Activated B cell treated with CpG ODN at 0.5 μM for 24 hours (primary cell): ENCODE measurements at regions not wholly inside any gene's neighbourhood (a gene's known extent, or its start where the extent isn't known, plus 50 kb on each side); places are given as distances from the start of the nearest gene placed in this dataset.
A peak's percentile ranks its signal among the peaks of the same experiment; 100 is the strongest.
"Not testable (repeated sequence)": the region's sequence is repeated elsewhere in the genome, so short reads cannot be mapped to it uniquely, and the experiment has no call there.

Source experiments
- ATAC-seq: fragments of 200-7000 bp; cut with Tn5 transposase; one replicate; pipeline ENCODE4 v1.10.0; 2021; ENCODE audit warnings: low read depth, mild to moderate bottlenecking, moderate library complexity
- CTCF ChIA-PET: fragments of 350-600 bp; sonication (Branson Sonifier 250); formaldehyde crosslinking; loops from one replicate; lab custom pipeline; 2021; ENCODE audit warnings: antibody characterized with exemption; lab: Charles Lee
- POLR2A ChIA-PET: fragments of 350-600 bp; sonication (Branson Sonifier 250); formaldehyde crosslinking; loops from one replicate; lab custom pipeline; 2021; ENCODE audit warnings: antibody characterized with exemption; lab: Charles Lee
- DNase-seq: peaks from one replicate; pipeline ENCODE4 v3.0.0; 2022
- H3K27ac Mint-ChIP-seq: one replicate; pipeline ENCODE4 v1.8.0; 2020; ENCODE audit warnings: mixed read lengths
- H3K27me3 Mint-ChIP-seq: one replicate; pipeline ENCODE4 v1.8.0; 2021; ENCODE audit warnings: mixed read lengths
- H3K36me3 Mint-ChIP-seq: one replicate; pipeline ENCODE4 v1.8.0; 2021; ENCODE audit warnings: low read depth, mixed read lengths
- H3K4me1 Mint-ChIP-seq: one replicate; pipeline ENCODE4 v1.8.0; 2021; ENCODE audit warnings: mixed read lengths
- H3K4me3 Mint-ChIP-seq: one replicate; pipeline ENCODE4 v1.8.0; 2020; ENCODE audit warnings: mild to moderate bottlenecking, mixed read lengths
- H3K9me3 Mint-ChIP-seq: one replicate; pipeline ENCODE4 v1.8.0; 2020; ENCODE audit warnings: mixed read lengths
- intact Hi-C: fragments of 100-400 bp; cut with micrococcal nuclease; formaldehyde crosslinking; loops from one replicate; pipeline ENCODE4 v1.15.1; 2024

- ATAC-seq, H3K9me3 Mint-ChIP-seq, POLR2A ChIA-PET, H3K4me3 Mint-ChIP-seq, H3K27ac Mint-ChIP-seq, H3K27me3 Mint-ChIP-seq, DNase-seq, intact Hi-C loops, CTCF ChIA-PET, H3K36me3 Mint-ChIP-seq, H3K4me1 Mint-ChIP-seq: not testable (repeated sequence)
These were observed 61.1 kb downstream of the DEFB131A start for GRCh38 chr4:9505341-9505740.

- H3K9me3 Mint-ChIP-seq, CTCF ChIA-PET, H3K4me1 Mint-ChIP-seq: not testable (repeated sequence)
These were observed 62.5 kb downstream of the DEFB131A start for GRCh38 chr4:9506672-9507071.

DNA sequence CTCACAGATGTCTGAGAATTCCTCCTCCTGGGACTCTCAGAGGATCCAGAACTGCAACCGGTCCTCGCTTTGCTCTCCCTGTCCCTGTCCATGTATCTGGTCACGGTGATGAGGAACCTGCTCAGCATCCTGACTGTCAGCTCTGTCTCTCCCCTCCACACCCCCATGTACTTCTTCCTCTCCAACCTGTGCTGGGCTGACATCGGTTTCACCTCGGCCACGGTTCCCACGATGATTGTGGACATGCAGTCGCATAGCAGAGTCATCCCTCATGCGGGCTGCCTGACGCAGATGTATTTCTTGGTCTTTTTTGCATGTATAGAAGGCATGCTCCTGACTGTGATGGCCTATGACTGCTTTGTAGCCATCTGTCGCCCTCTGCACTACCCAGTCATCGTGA, 68.7 kb downstream of the DEFB131A start:
- H3K27me3 Mint-ChIP-seq, intact Hi-C loops, H3K4me3 Mint-ChIP-seq, H3K27ac Mint-ChIP-seq, CTCF ChIA-PET, ATAC-seq, DNase-seq, H3K36me3 Mint-ChIP-seq, POLR2A ChIA-PET, H3K9me3 Mint-ChIP-seq, H3K4me1 Mint-ChIP-seq: not testable (repeated sequence)

More at GRCh38 chr4:9506672-9507071, 62.5 kb downstream of the DEFB131A start:
- H3K27ac Mint-ChIP-seq, ATAC-seq, DNase-seq, H3K4me3 Mint-ChIP-seq, intact Hi-C loops, POLR2A ChIA-PET, H3K36me3 Mint-ChIP-seq, H3K27me3 Mint-ChIP-seq: not testable (repeated sequence)

DNA sequence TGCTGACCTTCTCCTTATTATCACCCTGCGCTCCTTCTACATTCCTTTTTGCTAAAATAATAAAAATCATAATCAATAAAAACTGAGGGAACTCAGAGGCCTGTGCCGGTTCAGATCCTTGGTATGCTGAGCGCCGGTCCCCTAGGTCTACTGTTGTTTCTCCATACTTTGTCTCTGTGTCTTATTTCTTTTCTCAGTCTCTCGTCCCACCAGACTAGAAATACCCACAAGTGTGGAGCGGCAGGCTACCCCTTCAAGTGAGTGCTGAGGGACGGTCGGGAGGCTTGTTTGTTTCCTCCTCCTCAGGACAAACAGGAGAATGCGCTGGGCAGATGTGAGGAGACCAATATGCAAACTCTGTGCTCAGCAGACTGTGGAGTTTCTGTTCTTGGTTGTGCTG, 75.4 kb downstream of the DEFB131A start:
- POLR2A ChIA-PET, H3K36me3 Mint-ChIP-seq, H3K4me1 Mint-ChIP-seq, H3K27ac Mint-ChIP-seq, CTCF ChIA-PET, DNase-seq, H3K9me3 Mint-ChIP-seq, ATAC-seq, H3K4me3 Mint-ChIP-seq, intact Hi-C loops, H3K27me3 Mint-ChIP-seq: not testable (repeated sequence)

DNA sequence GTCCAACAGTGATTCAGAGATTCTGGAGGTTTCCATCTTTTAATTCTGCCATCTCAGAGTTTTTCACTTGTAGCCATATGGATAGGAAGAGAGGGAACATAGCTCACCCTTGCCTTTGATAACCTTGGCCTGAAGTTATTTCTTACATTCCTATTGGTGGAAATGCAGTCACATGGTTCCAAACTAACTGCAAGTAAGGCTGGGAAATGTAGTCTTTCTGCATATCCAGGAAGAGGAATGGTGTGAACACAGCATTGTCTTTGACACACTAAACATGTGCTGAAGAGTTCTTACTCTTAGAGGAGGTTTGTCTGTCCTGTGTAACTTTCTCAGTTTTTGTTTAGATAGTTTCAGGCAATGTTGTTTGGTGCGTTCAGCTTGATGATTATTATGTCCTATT, 78.7 kb downstream of the DEFB131A start:
- DNase-seq, H3K27ac Mint-ChIP-seq, CTCF ChIA-PET, intact Hi-C loops, H3K9me3 Mint-ChIP-seq, ATAC-seq, H3K4me3 Mint-ChIP-seq, H3K4me1 Mint-ChIP-seq, H3K36me3 Mint-ChIP-seq, H3K27me3 Mint-ChIP-seq, POLR2A ChIA-PET: not testable (repeated sequence)

DNA sequence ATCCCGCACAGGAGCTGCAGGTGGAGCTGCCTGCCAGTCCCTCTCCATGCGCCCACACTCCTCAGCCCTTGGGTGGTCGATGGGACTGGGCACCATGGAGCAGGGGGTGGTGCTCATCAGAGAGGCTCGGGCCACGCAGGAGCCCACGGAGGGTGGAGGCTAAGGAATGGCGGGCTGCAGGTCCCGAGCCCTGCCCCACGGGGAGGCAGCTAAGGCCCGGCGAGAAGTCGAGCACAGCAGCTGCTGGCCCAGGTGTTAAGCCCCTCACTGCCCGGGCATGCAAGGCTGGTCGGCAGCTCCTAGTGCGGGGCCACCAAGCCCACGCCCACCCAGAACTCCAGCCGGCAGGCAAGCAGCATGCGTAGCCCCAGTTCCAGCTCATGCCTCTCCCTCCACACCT, 80.2 kb downstream of the DEFB131A start:
- H3K4me1 Mint-ChIP-seq, H3K4me3 Mint-ChIP-seq, DNase-seq, intact Hi-C loops, ATAC-seq, H3K27me3 Mint-ChIP-seq, H3K27ac Mint-ChIP-seq, H3K9me3 Mint-ChIP-seq, POLR2A ChIA-PET, CTCF ChIA-PET, H3K36me3 Mint-ChIP-seq: not testable (repeated sequence)

- peaks cover 27% of the 10 kb centered on the region for H3K27me3 Mint-ChIP-seq
- H3K27ac Mint-ChIP-seq, result not testable (repeated sequence)
These were observed 88.1 kb downstream of the DEFB131A start for GRCh38 chr4:9532134-9532862.

GRCh38 chr4:9532863-9533192, 88.6 kb downstream of the DEFB131A start:
- POLR2A ChIA-PET, H3K36me3 Mint-ChIP-seq, H3K27ac Mint-ChIP-seq, DNase-seq, ATAC-seq, CTCF ChIA-PET, H3K9me3 Mint-ChIP-seq: not testable (repeated sequence)
- intact Hi-C loops, result loop anchor here (1.0 kb wide), 1 partner anchor 486 kb away; no protein-coding TSS in a partner anchor
- Mint-ChIP-seq H3K4me3 (peak overlapping the region; percentile 60), H3K4me1 (peaks cover 10% of the 10 kb centered on the region), H3K27me3 (peaks cover 32% of the 10 kb centered on the region)

More at GRCh38 chr4:9532134-9532862, 88.1 kb downstream of the DEFB131A start:
- H3K4me3 Mint-ChIP-seq, result peak overlapping the region; percentile 60
- H3K9me3 Mint-ChIP-seq, POLR2A ChIA-PET, H3K36me3 Mint-ChIP-seq: not testable (repeated sequence)
- CTCF ChIA-PET, result interaction anchor here (0.7 to 1.0 kb wide), 3 partner anchors 159 to 1005 kb away, joined by 3 read pairs; no protein-coding TSS in a partner anchor
- peaks cover 10% of the 10 kb centered on the region for H3K4me1 Mint-ChIP-seq
- peak; percentile 67 for DNase-seq
- intact Hi-C loops, result loop anchor here (1.0 kb wide), 1 partner anchor 487 kb away; no protein-coding TSS in a partner anchor
- peak; percentile 31 for ATAC-seq

GRCh38 chr4:9537101-9537500, 92.9 kb downstream of the DEFB131A start:
- CTCF ChIA-PET, H3K4me3 Mint-ChIP-seq, H3K9me3 Mint-ChIP-seq, POLR2A ChIA-PET, H3K36me3 Mint-ChIP-seq, intact Hi-C loops, H3K4me1 Mint-ChIP-seq, ATAC-seq, H3K27ac Mint-ChIP-seq, DNase-seq: not testable (repeated sequence)
- H3K27me3 Mint-ChIP-seq, result peaks cover 18% of the 10 kb centered on the region

DNA sequence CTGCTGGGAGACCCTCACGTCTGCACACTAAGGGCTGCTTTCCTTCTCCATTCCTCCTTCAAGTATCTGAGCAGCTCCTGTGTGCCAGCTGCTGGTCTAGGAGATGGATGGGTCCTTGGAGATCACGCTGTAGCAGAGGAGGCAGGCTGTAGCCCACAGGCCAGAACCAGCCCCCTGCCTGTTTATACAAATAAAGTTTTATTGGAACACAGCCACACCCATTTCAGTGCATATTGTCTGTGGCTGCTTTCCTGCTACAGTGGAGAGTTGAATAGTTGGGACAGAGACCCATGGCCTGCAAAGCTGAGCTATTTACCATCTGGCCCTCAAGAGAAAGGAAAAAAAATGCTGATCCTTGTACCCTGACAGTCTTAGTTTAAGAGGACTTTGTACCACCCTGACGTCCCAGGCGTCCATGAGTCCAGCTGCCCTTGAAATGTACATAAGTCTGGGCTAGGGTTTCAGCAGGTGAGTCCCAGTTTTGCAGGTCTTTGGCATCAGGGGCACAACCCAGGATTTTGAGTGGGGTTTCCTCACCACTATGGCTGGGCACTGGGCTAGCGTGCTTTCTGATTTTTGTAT, 95.8 kb downstream of the DEFB131A start:
- ATAC-seq, H3K9me3 Mint-ChIP-seq, intact Hi-C loops, DNase-seq, H3K27me3 Mint-ChIP-seq, H3K4me1 Mint-ChIP-seq, H3K4me3 Mint-ChIP-seq, H3K36me3 Mint-ChIP-seq, CTCF ChIA-PET, POLR2A ChIA-PET, H3K27ac Mint-ChIP-seq: not testable (repeated sequence)

DNA sequence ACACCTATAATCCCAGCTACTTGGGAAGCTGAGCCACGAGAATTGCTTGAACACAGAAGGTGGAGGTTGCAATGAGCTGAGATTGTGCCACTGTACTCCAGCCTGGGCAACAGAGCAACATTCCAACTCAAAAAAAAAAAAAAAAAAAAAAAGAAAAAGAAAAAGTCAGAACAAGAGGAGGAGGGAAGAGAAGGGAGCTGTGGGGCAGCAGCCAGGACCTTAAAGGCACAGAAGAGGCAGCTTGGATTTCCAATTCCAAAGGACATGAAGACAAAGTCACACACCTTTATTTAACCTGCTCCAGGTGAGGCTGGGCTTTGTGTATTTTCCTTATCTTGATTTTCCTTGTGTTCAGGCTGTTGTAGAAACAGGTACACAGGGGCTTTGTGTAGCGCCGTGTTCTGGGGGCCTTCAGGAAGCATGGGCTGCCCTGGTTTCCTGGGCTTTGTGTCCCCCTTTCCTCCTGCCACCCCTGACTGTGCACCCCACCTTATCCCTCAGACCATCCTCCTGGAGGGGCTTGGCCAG, 97.2 kb downstream of the DEFB131A start:
- H3K27me3 Mint-ChIP-seq, H3K9me3 Mint-ChIP-seq, intact Hi-C loops, H3K36me3 Mint-ChIP-seq, H3K27ac Mint-ChIP-seq, CTCF ChIA-PET, H3K4me1 Mint-ChIP-seq, DNase-seq, ATAC-seq, H3K4me3 Mint-ChIP-seq, POLR2A ChIA-PET: not testable (repeated sequence)

DNA sequence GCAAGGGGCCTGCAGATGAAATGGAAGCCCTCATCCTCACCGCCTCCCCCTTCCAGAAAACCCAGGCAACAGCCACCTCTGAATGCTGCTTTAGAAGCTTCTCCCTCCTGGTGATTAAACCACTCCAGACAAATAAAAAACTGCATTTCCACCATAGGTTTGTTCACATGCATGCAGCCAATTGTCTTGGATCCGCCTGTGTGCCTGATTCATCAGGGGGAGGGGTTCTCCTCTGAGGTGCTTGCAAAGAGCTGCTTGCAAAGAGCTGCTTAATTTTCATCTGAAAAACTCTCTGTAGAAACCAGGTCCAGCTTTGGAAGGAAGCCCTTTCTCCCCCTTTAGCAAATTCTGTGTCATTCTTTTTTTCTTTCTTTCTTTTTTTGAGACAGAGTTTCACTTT, 100.6 kb downstream of the DEFB131A start:
- intact Hi-C loops, H3K4me3 Mint-ChIP-seq, DNase-seq, H3K27me3 Mint-ChIP-seq, ATAC-seq, CTCF ChIA-PET, H3K9me3 Mint-ChIP-seq, POLR2A ChIA-PET, H3K27ac Mint-ChIP-seq, H3K4me1 Mint-ChIP-seq, H3K36me3 Mint-ChIP-seq: not testable (repeated sequence)
